ENCODE measurements at regions not wholly inside any gene's neighbourhood (a gene's known extent, or its start where the extent isn't known, plus 50 kb on each side); places are given as distances from the start of the nearest gene placed in this dataset.

DNA sequence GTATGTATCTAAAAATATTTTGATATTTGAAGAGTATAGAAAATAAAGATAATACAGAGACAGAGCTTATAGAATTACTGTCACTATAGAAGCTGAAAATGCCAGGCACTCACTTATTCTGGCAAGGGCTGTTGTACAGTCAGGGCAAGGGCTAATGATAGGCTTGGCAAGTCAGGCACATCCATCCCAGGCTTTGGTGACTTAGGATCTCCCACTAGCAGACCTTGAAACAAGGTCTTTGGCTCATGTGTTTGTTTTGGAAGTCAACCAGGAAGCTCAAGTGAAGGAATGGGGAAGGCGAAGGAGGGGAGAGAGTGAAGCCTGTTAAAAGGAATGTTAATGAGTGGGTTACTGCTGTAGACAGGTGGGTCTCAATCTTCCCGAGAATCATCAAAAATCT lies 199.1 kb upstream of the SUCLG2 start:
- TF ChIP-seq POLR2A (IDR thresholded peaks at IDR 0.05; ENCODE audit: extremely low read depth, insufficient read length) (no peak), MYC (IDR thresholded peaks at IDR 0.05; ENCODE audit: low read depth, low read length) (no peak)
- TF ChIP-seq, protein P1, sequence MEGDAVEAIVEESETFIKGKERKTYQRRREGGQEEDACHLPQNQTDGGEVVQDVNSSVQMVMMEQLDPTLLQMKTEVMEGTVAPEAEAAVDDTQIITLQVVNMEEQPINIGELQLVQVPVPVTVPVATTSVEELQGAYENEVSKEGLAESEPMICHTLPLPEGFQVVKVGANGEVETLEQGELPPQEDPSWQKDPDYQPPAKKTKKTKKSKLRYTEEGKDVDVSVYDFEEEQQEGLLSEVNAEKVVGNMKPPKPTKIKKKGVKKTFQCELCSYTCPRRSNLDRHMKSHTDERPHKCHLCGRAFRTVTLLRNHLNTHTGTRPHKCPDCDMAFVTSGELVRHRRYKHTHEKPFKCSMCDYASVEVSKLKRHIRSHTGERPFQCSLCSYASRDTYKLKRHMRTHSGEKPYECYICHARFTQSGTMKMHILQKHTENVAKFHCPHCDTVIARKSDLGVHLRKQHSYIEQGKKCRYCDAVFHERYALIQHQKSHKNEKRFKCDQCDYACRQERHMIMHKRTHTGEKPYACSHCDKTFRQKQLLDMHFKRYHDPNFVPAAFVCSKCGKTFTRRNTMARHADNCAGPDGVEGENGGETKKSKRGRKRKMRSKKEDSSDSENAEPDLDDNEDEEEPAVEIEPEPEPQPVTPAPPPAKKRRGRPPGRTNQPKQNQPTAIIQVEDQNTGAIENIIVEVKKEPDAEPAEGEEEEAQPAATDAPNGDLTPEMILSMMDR (IDR thresholded peaks at IDR 0.05; ENCODE audit: low read depth, low read length) = no peak
- TF ChIP-seq, protein P2, sequence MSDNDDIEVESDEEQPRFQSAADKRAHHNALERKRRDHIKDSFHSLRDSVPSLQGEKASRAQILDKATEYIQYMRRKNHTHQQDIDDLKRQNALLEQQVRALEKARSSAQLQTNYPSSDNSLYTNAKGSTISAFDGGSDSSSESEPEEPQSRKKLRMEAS (IDR thresholded peaks at IDR 0.05; ENCODE audit: low read depth, low read length) = no peak
- H3K4me3 ChIP-seq (ENCODE audit: low read depth, low read length) = no peak overlapping the region
- no peak for DNase-seq (ENCODE audit: low read depth)

DNA sequence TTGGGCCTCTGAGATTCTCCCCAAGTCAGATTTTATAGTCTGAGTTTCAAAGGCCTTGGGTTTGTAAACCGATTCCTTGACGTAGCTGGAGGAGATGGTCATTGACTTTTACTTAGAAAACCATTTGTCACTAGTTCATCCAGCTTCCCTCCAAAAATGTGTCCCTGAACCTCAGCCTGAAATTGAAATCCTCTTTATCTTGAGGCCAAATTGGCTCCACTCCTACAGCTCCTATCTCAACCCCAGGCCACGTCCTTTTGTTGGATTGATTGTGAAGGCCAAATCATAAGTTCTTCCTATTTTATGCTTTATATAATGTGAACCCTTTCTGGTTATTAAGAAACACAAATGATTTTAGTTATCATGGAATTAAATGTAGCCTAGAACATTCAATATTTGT lies 193.9 kb upstream of the SUCLG2 start:
- TF ChIP-seq, protein P2 (IDR thresholded peaks at IDR 0.05; ENCODE audit: low read depth, low read length) = no peak
- TF ChIP-seq POLR2A (IDR thresholded peaks at IDR 0.05; ENCODE audit: extremely low read depth, insufficient read length) (no peak), MYC (IDR thresholded peaks at IDR 0.05; ENCODE audit: low read depth, low read length) (no peak)
- TF ChIP-seq, protein P1 (IDR thresholded peaks at IDR 0.05; ENCODE audit: low read depth, low read length) = no peak
- H3K4me3 ChIP-seq (ENCODE audit: low read depth, low read length) = no peak overlapping the region
- no peak for DNase-seq (ENCODE audit: low read depth)

DNA sequence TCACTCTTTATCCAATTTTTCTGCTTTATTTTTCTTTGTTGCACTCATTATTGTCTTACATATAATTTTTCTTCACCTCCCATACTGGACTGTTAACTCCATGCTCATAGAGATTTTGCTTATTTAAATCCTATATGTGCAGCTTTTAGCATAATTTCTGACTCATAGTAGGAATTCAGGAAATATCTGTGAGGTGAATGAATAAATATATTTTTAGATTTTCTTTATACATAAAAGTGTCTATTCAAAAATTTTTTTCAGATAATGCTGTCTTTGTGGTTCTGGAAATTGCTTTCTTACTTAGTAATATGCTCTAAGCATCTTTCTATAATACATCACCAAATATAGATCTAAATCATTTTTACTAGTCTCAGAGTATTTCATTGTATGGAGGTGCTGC lies 191.8 kb upstream of the SUCLG2 start:
- no peak for DNase-seq (ENCODE audit: low read depth)
- no peak for TF ChIP-seq MYC (IDR thresholded peaks at IDR 0.05; ENCODE audit: low read depth, low read length)
- TF ChIP-seq, protein P1 (IDR thresholded peaks at IDR 0.05; ENCODE audit: low read depth, low read length) = no peak
- TF ChIP-seq, protein P2 (IDR thresholded peaks at IDR 0.05; ENCODE audit: low read depth, low read length) = no peak
- no peak for TF ChIP-seq POLR2A (IDR thresholded peaks at IDR 0.05; ENCODE audit: extremely low read depth, insufficient read length)
- H3K4me3 ChIP-seq (ENCODE audit: low read depth, low read length) = no peak overlapping the region

DNA sequence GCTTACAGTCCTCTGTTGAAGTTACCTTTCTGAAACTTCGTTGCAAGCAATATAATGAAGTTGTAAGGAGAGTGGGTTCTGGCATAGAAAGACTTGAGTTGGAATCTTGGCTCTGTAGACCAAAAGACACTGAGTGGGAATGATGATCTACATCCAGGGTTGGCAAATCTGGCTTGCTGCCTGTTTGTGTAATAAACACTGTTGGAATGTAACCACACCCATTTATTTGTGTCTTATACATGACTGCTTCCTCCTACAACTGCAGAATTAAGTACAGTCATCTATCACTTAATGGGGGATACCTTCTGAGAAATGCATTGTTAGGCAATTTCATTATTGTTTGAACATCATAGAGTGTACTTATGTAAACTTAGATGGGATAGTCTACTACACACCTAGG lies 178.4 kb upstream of the SUCLG2 start:
- no peak for DNase-seq (ENCODE audit: low read depth)
- TF ChIP-seq MYC (IDR thresholded peaks at IDR 0.05; ENCODE audit: low read depth, low read length) (no peak), POLR2A (IDR thresholded peaks at IDR 0.05; ENCODE audit: extremely low read depth, insufficient read length) (no peak)
- TF ChIP-seq, protein P2 (IDR thresholded peaks at IDR 0.05; ENCODE audit: low read depth, low read length) = no peak
- TF ChIP-seq, protein P1 (IDR thresholded peaks at IDR 0.05; ENCODE audit: low read depth, low read length) = no peak
- no peak overlapping the region for H3K4me3 ChIP-seq (ENCODE audit: low read depth, low read length)

DNA sequence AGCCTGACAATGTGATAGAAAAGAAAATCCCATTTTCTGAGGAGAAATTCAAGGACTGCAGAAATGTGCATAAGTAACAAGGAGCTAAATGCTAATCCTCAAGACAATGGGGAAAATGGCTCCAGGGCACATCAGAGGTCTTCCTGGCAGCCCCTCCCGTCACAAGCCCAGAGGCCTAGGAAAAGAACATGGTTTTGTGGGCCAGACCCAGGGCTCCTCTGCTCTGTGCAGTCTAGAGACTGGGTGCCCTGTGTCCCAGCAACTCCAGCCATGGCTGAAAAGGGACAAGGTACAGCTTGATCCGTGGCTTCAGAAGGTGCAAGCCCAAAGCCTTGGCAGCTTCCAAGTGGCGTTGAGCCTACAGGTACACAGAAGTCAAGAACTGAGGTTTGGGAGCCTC lies 176.8 kb upstream of the SUCLG2 start:
- TF ChIP-seq MYC (IDR thresholded peaks at IDR 0.05; ENCODE audit: low read depth, low read length) (no peak), POLR2A (IDR thresholded peaks at IDR 0.05; ENCODE audit: extremely low read depth, insufficient read length) (no peak)
- TF ChIP-seq, protein P1 (IDR thresholded peaks at IDR 0.05; ENCODE audit: low read depth, low read length) = no peak
- TF ChIP-seq, protein P2 (IDR thresholded peaks at IDR 0.05; ENCODE audit: low read depth, low read length) = no peak
- DNase-seq (ENCODE audit: low read depth) = no peak
- no peak overlapping the region for H3K4me3 ChIP-seq (ENCODE audit: low read depth, low read length)

Data from NB4 (cell line).